Chondrocyte (in vitro differentiated cells): ENCODE measurements at regions not wholly inside any gene's neighbourhood (a gene's known extent, or its start where the extent isn't known, plus 50 kb on each side); places are given as distances from the start of the nearest gene placed in this dataset.

Experiments
- DNase-seq: peaks from one replicate; pipeline ENCODE4 v3.0.0; 2021; ENCODE audit warnings: mixed read lengths, low spot score
- H3K27ac Mint-ChIP-seq: one replicate; pipeline ENCODE4 v1.8.0; 2021; ENCODE audit warnings: mild to moderate bottlenecking, moderate library complexity, mixed read lengths; ENCODE audit not compliant: unreplicated experiment
- H3K27me3 Mint-ChIP-seq: 2 replicates; pipeline ENCODE4 v1.8.0; 2021; ENCODE audit warnings: low read depth, mixed read lengths
- H3K36me3 Mint-ChIP-seq: 2 replicates; pipeline ENCODE4 v1.8.0; 2021; ENCODE audit warnings: low read depth, mixed read lengths
- H3K4me1 Mint-ChIP-seq: 2 replicates; pipeline ENCODE4 v1.8.0; 2021; ENCODE audit warnings: low read depth, mild to moderate bottlenecking, mixed read lengths
- H3K4me3 Mint-ChIP-seq: one replicate; pipeline ENCODE4 v1.8.0; 2021; ENCODE audit warnings: mild to moderate bottlenecking, moderate library complexity, mixed read lengths; ENCODE audit not compliant: unreplicated experiment
- H3K9me3 Mint-ChIP-seq: 2 replicates; pipeline ENCODE4 v1.8.0; 2021; ENCODE audit warnings: low read depth, mixed read lengths
- TF ChIP-seq, protein P1 (sequence below): fragments of 200-600 bp; sonication (generic); IDR thresholded peaks from 2 replicates; pipeline ENCODE4 v1.5.0; 2021; ENCODE audit warnings: antibody characterized with exemption, mild to moderate bottlenecking, moderate library complexity

DNA sequence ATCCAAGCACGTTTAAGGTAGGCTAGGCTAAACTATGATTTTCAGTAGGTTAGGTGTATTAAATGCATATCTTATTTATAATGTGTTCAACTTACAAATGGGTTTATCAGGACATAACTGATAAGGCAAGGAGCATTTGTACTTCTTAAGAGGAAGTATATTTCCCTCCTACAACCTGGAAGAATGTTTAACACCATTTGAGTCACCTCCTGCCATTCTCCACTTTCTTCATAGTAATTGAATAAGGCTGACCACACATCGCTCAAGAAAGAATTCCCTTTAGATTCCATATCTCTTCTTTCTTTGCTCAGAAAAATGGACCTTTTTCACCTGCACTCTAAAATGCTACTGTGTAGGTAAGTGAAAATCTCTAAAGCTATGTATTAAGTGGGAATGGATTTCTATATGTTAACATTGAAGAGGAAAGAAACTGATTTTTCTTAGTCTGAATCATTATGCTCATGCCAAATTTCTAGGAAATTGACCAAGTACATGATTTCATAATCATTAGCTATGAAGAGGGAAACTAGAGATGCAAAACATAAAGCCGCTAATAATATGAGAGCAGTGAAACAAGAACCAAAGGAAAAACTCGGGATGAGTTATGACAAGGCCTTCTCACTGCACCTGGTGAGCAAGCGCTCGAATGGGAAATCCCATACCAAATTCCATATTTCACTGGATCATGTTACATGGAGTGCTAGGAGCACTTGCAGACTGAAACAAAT lies 210.4 kb downstream of the ALDH8A1 start:
- H3K27me3 Mint-ChIP-seq = no peaks in the 10 kb centered on the region
- no peak overlapping the region for H3K4me3 Mint-ChIP-seq
- no peaks in the 10 kb centered on the region for H3K36me3 Mint-ChIP-seq
- no peak overlapping the region for H3K27ac Mint-ChIP-seq
- peaks cover 34% of the 10 kb centered on the region for H3K4me1 Mint-ChIP-seq
- H3K9me3 Mint-ChIP-seq = no peaks in the 10 kb centered on the region
- TF ChIP-seq, protein P1, sequence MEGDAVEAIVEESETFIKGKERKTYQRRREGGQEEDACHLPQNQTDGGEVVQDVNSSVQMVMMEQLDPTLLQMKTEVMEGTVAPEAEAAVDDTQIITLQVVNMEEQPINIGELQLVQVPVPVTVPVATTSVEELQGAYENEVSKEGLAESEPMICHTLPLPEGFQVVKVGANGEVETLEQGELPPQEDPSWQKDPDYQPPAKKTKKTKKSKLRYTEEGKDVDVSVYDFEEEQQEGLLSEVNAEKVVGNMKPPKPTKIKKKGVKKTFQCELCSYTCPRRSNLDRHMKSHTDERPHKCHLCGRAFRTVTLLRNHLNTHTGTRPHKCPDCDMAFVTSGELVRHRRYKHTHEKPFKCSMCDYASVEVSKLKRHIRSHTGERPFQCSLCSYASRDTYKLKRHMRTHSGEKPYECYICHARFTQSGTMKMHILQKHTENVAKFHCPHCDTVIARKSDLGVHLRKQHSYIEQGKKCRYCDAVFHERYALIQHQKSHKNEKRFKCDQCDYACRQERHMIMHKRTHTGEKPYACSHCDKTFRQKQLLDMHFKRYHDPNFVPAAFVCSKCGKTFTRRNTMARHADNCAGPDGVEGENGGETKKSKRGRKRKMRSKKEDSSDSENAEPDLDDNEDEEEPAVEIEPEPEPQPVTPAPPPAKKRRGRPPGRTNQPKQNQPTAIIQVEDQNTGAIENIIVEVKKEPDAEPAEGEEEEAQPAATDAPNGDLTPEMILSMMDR = no peak
- DNase-seq = no peak

- Mint-ChIP-seq H3K4me3 (no peak overlapping the region), H3K9me3 (no peaks in the 10 kb centered on the region), H3K4me1 (peaks cover 23% of the 10 kb centered on the region), H3K27ac (no peak overlapping the region), H3K36me3 (no peaks in the 10 kb centered on the region), H3K27me3 (no peaks in the 10 kb centered on the region)
- DNase-seq = no peak
- TF ChIP-seq, protein P1 = no peak
Measured at GRCh38 chr6:134738211-134738885, 211.6 kb downstream of the ALDH8A1 start.

GRCh38 chr6:134735461-134735860 lies 214.4 kb downstream of the ALDH8A1 start:
- DNase-seq = no peak

DNA sequence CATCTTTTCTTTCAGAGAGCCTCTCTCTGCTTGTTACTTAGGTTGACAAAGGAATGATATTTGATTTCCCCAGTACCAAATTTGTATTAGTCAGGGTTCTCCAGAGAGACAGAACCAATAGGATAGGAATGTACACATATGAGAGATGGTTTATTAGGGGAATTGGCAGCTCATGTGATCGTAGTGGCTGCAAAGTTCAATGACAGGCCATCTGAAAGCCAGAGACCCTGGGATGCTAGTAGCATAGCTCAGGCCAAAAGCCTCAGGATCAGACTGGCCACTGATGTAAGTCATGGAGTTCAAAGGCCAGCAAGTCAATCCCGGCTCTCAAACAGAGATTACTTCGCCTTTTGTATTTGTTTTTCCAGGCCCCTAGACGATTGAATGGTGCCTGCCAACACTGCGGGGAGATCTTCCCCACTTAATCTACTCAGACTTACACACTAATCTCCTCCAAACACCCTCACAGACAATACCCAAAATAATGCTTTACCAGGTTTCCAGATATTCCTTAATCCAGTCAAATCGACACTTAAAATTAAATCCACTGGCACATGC lies 215.5 kb downstream of the ALDH8A1 start:
- H3K4me1 Mint-ChIP-seq = peaks cover 8% of the 10 kb centered on the region
- no peak for DNase-seq
- H3K9me3 Mint-ChIP-seq = no peaks in the 10 kb centered on the region
- H3K27me3 Mint-ChIP-seq = no peaks in the 10 kb centered on the region
- H3K27ac Mint-ChIP-seq = no peak overlapping the region
- TF ChIP-seq, protein P1 = no peak
- no peak overlapping the region for H3K4me3 Mint-ChIP-seq
- no peaks in the 10 kb centered on the region for H3K36me3 Mint-ChIP-seq

More at GRCh38 chr6:134735461-134735860, 214.4 kb downstream of the ALDH8A1 start:
- Mint-ChIP-seq H3K27me3 (no peaks in the 10 kb centered on the region), H3K36me3 (no peaks in the 10 kb centered on the region), H3K9me3 (no peaks in the 10 kb centered on the region), H3K27ac (no peak overlapping the region), H3K4me1 (peaks cover 15% of the 10 kb centered on the region), H3K4me3 (no peak overlapping the region)
- TF ChIP-seq, protein P1 = no peak

GRCh38 chr6:134733801-134734200 lies 216.1 kb downstream of the ALDH8A1 start:
- TF ChIP-seq, protein P1 = no peak
- Mint-ChIP-seq H3K9me3 (no peaks in the 10 kb centered on the region), H3K27me3 (no peaks in the 10 kb centered on the region), H3K4me3 (no peak overlapping the region), H3K4me1 (peaks cover 10% of the 10 kb centered on the region), H3K36me3 (no peaks in the 10 kb centered on the region), H3K27ac (no peak overlapping the region)
- DNase-seq = no peak
